KOPT-K1 (cell line): ENCODE measurements at regions not wholly inside any gene's neighbourhood (a gene's known extent, or its start where the extent isn't known, plus 50 kb on each side); places are given as distances from the start of the nearest gene placed in this dataset.
A peak's percentile ranks its signal among the peaks of the same experiment; 100 is the strongest.

ENCODE experiments used
- H3K27ac ChIP-seq: fragments of 200-600 bp; sonication (generic); 2 replicates; pipeline ENCODE4 v1.5.1; 2016; ENCODE audit warnings: antibody characterized with exemption, mild to moderate bottlenecking, low read depth, low read length; ENCODE audit not compliant: poor library complexity, severe bottlenecking
- H3K36me3 ChIP-seq: fragments of 200-600 bp; sonication (generic); 2 replicates; pipeline ENCODE4 v1.5.1; 2017; ENCODE audit warnings: antibody characterized with exemption, mild to moderate bottlenecking, low read length, moderate library complexity; ENCODE audit not compliant: insufficient read depth
- H3K9me3 ChIP-seq: fragments of 200-600 bp; sonication (generic); 2 replicates; pipeline ENCODE4 v1.5.1; 2017; ENCODE audit warnings: antibody characterized with exemption, low read length, mild to moderate bottlenecking; ENCODE audit not compliant: insufficient read depth, poor library complexity, severe bottlenecking

DNA sequence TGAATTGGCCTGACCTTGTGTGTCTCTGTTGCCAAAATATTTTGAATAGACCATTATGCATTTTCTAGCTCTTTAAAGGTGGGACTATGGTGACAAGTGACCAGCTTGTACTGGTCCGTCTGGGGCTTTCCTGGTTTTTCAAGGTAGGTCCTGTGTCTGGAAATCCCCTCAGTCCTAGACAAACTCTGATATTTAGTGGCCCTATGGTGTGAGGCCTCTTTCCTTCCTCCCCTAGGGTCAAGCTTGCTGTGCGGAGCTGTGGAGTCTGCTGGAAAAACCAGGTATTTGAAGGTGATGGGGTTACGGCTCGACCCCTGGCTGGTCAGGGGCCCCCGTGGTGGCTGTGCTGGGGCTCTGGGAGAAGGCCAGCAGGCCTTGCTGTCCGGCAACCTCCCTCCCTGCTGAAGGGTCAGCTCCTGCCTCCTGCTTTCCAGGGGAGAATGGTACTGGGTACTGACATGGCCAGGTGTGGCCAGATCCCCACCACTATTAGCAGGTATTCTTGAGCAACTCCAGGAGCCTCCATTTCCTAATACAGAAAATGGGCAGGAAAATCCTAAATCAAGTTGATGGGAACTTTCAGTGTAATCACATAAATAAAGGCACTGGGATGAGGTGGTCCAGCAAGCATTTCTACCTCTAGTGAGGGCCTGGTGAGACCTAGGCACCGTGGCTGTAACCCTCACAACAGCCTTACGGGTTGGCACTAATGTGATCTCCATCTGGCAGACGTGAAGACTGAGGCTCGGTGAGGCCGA, 86.2 kb upstream of the HS6ST1 start:
- H3K27ac ChIP-seq, result no peak overlapping the region
- H3K9me3 ChIP-seq, result no peaks in the 10 kb centered on the region

GRCh38 chr2:128405467-128405900, 86.8 kb upstream of the HS6ST1 start:
- Histone ChIP-seq H3K9me3 (no peaks in the 10 kb centered on the region), H3K27ac (no peak overlapping the region), H3K36me3 (no peaks in the 10 kb centered on the region)

More for the DNA sequence above, 86.2 kb upstream of the HS6ST1 start:
- no peaks in the 10 kb centered on the region for H3K36me3 ChIP-seq

DNA sequence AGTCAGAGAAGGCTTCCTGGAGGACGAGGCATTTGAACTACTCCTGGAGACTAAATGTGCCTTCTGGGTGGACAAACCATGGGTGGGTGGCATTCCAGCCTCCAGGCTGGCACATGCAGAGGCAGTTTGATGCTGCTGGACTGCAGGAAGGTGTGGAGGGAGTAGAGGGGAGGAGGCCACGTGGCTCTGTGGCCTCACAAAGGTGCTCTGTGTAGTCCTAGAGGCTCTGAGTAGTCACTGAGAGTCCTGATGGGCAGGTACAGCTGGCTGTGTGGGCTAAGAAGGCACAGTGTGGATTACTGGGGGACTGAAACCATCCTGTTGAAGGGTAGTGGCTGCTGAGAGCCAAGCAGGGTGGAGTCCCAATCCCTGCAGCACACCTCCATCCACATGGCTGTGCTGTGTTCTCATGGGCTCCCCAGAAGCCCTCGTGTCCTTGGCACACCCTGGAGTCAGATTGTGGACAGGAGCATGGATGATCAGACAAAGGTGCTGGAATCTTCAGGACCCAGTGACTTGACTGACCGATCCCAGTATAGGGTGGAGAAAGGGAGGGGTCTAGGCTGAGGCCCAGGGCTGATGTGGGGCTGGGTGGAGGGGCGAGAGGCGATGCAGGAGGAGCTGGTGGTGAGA, 87.4 kb upstream of the HS6ST1 start:
- H3K36me3 ChIP-seq, result no peaks in the 10 kb centered on the region
- H3K27ac ChIP-seq, result no peak overlapping the region
- no peaks in the 10 kb centered on the region for H3K9me3 ChIP-seq

DNA sequence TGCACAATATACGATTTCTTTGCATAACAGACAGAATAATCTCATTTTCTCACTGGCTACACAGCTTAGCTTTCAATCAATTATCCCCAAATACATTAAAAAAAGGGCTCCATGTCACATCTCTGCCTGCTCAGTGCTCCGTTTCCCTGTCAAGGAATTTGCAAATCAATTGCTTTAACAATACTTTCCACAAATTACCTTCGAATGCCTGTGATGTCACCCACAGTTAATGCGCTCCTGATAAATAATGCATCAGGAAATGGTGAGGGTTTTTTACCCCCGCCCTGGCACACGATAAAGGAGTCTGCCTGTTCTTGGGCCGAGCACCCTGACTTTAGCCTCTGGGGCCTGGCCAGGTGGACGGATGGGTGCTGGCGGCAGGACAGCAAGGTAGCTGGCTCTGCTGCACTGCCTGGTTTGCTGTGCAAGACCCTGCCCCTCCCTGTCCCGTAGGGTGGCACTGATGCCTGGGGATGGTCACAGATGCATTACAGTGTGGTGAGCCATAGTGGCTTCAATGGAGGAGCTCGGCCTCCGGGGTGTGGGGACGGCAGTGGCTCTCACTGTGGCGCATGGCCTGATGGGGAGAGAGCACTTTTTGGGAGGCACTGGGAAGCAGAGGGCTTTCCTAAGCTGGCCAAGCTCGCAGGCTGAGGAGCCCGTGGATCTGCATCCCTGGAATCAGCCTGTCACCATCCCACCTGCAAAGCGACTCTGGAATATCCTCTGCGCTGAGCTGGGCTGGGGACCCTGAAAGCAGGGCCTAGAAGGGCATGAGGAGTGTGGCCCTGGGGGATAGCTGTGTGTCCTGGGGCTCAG, 88.3 kb upstream of the HS6ST1 start:
- Histone ChIP-seq H3K9me3 (no peaks in the 10 kb centered on the region), H3K36me3 (no peaks in the 10 kb centered on the region), H3K27ac (no peak overlapping the region)

- no peaks in the 10 kb centered on the region for H3K36me3 ChIP-seq
- no peak overlapping the region for H3K27ac ChIP-seq
- no peaks in the 10 kb centered on the region for H3K9me3 ChIP-seq
Measured at GRCh38 chr2:128408349-128409305, 90.0 kb upstream of the HS6ST1 start.

DNA sequence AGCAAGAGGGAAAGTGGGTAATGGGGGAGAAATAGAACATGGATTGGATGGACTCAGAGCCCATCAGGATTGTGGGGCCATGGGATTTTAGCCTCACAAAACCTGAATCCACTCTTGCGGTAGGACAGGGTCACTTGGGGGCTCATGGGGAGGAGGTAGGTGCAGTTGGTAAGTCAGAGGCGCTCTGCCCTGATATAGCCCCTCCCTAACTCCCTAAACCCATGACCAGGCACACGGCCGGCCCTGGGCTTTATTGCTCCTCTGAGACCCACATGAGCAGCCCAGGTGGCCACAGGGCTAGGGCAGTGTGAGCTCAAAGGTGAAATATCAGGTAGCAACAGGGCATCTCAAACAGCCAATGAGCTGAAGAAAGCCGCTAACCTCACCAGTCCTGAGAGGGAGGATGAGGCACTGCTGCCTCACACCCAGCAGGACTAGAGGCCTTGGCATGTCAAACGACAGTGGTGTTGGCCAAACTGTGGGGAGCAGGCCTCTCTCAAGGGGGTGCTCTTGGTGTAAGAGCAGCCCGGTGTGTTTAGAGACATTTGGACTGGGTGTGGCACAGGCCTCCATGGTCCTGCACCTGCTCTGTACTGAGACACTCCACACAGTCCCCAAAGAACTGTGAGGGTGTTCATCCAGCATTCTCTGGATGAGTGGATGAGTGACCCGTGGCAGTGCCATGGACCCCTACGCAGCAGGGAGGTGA, 90.8 kb upstream of the HS6ST1 start:
- Histone ChIP-seq H3K36me3 (no peaks in the 10 kb centered on the region), H3K27ac (no peak overlapping the region), H3K9me3 (no peaks in the 10 kb centered on the region)

GRCh38 chr2:128410035-128410757, 91.5 kb upstream of the HS6ST1 start:
- H3K9me3 ChIP-seq, result no peaks in the 10 kb centered on the region
- no peaks in the 10 kb centered on the region for H3K36me3 ChIP-seq
- H3K27ac ChIP-seq, result no peak overlapping the region

- no peaks in the 10 kb centered on the region for H3K36me3 ChIP-seq
- no peaks in the 10 kb centered on the region for H3K9me3 ChIP-seq
- no peak overlapping the region for H3K27ac ChIP-seq
Measured at GRCh38 chr2:128410758-128411215, 92.1 kb upstream of the HS6ST1 start.

DNA sequence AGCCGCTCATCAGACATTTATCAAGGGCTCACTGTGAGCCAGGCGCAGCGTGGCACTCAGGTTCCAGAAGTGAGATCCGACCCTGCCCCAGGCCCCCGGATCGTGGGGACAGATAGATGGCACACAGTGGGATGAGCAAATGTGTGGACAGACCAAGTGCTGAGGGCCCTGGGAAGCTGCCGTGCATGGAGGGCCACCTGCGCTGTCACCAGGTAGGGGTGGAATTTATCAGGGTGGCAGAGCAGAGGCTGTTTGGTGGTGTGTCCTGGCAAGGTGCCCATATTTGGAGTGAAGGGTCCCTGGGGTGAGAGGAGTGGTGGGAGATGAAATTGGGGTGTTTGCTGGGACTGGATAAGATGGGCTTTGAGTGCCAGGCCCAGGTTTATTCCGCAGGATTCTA, 92.8 kb upstream of the HS6ST1 start:
- Histone ChIP-seq H3K36me3 (no peaks in the 10 kb centered on the region), H3K27ac (no peak overlapping the region), H3K9me3 (no peaks in the 10 kb centered on the region)

- no peaks in the 10 kb centered on the region for H3K9me3 ChIP-seq
- peak overlapping the region; percentile 84 for H3K27ac ChIP-seq
- H3K36me3 ChIP-seq, result no peaks in the 10 kb centered on the region
Measured at GRCh38 chr2:128412181-128412871, 93.7 kb upstream of the HS6ST1 start.

- H3K36me3 ChIP-seq, result no peaks in the 10 kb centered on the region
- peak overlapping the region; percentile 84 for H3K27ac ChIP-seq
- H3K9me3 ChIP-seq, result no peaks in the 10 kb centered on the region
Measured at GRCh38 chr2:128413014-128413717, 94.5 kb upstream of the HS6ST1 start.

- H3K9me3 ChIP-seq, result no peaks in the 10 kb centered on the region
- H3K36me3 ChIP-seq, result no peaks in the 10 kb centered on the region
- peak overlapping the region; percentile 84 for H3K27ac ChIP-seq
Measured at GRCh38 chr2:128413718-128414341, 95.2 kb upstream of the HS6ST1 start.
